HG02884 (cell line): ENCODE measurements at regions not wholly inside any gene's neighbourhood (a gene's known extent, or its start where the extent isn't known, plus 50 kb on each side); places are given as distances from the start of the nearest gene placed in this dataset.

Experiments used
- ATAC-seq: cut with Tn5 transposase; IDR thresholded peaks from one replicate; pipeline ENCODE4 v1.9.1; 2021; ENCODE audit warnings: mild to moderate bottlenecking, moderate library complexity; ENCODE audit not compliant: unreplicated experiment

DNA sequence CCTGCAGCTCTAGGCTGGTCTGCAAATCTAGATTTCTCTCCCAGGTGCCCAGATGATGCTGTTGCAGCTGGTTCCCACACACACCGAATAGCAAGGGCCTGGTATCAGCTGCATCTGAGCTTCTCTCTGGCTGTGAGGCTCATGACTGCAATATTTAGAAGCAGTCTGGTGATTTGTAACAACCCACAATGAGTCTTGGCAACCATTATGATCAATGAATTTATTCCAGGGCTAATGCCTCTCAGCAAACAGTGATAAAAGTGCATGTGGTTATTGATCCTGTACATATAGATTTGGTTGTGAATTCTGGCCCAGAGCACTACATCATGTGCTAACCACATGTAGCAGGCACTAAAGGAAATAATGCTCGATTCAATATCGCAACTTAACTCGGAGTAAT is 114.3 kb downstream of the ASCL4 start:
- ATAC-seq = no peak

DNA sequence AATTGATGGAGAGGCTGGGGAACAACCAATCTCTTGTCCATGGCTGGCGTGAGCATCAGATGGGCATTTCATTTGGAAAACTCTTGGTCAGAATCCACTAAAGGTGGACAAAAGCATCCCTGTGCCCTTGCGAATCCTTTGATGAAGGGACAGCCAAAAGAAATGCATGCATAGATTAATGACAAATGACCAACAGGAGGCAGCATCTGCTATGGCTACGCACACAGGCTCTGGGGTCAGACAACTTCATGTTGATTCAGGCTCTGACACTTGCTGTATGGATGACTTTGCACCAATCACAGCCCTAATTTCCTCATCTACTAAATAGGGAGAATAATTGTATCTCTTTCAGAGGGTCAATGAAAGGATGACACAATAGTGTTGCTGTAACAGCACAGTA is 117.5 kb downstream of the ASCL4 start:
- ATAC-seq = no peak

DNA sequence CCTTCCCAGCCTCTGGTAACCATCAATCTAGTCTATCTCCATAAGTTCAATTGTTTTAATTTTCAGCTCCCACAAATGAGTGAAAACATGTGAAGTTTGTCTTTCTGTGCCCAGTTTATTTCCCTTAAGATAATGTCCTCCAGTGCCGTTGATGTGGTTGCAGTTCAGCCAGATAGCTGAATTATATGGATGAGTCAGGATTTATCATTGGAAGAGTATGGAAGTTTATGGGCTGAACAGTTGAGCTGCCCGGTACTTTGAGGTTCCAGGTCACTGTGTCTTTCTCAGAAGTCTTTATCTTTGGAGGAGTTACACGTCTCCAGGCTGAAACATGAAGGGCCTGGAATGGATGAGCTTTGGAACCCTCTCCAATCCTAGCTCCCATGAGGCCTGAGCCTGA is 120.1 kb downstream of the ASCL4 start:
- no peak for ATAC-seq

DNA sequence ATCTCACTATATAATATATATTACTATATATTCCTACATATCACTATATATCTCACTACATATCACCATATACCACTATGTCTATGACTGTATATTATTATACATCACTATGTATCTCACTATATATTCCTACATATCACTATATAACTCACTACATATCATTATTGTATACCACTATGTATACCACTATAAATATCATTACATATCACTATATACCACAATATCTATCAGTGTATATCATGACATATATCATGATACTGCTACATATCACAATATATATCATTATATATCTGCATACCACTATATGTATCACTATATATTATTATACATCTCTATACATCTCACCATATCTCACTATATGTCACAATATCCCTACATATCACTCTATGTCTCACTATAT is 121.5 kb downstream of the ASCL4 start:
- no peak for ATAC-seq

DNA sequence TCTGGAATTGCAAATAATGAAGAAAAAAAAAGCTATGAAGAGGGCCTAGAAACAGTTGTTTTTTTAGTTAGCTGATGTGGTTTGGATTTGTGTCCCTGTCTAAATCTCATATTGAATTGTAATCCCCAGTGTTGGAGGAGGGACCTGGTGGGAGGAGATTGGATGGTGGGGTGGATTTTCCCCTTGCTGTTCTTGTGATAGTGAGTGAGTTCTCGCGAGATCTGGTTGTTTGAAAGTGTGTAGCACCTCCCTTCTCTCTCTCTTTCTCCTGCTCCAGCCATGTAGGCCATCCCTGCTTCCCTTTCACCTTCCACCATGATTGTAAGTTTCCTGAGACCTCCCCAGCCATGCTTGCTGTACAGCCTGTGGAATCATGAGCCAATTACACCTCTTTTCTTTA is 126.1 kb downstream of the ASCL4 start:
- no peak for ATAC-seq

DNA sequence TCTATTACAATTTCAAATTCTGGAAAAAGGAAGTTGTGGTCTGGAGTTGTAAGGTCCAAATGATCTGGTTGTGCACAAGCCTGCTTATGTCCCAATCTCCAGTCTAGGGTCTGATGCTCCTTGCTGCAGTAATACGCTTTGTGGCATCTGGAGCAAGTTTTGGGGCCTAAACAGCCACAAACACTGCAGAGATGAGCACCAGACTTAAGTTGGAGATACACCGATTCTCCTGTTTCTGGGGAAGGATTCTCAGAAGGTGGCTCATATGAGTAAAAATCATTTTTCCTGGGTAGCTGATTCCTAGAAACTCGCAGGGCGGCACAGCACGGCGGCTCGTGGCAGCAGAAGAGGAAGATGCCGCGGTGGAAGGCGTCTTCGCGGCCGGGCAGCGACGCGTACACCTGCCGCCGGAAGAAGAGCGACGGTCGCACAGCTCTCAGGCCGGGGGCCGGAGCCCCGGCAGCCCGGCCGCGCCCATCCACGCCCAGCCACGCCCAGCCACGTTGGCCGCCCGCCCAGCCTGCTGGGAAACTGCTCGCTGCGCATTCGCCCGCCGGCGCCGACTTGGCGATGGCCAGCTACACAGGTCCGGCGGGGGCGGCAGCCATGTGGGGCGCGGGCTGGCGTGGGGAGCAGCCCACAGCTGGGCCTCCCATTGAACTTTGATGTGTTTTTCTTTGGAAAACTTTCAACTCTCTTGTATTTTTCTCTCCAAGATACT is 129.0 kb downstream of the ASCL4 start:
- ATAC-seq = peak; percentile 92

DNA sequence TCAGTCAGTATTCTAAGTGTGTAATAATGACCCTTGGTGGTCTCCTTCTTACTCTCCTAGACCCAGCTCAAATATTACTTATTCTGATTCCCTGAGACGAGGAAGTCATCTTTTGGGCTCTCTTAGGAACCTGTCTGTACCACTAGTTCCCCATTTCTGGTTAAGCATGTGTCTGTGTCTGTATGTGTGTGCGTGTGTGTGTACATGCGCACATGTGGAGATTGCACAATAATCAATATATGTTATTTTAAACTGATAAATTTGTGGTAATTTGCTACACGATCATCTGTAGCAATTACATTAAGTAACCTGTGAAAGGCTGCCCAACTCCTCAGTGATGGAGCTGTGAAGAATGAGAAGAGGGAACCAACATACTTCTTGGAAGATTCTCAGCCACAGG is 132.2 kb downstream of the ASCL4 start:
- ATAC-seq = no peak

DNA sequence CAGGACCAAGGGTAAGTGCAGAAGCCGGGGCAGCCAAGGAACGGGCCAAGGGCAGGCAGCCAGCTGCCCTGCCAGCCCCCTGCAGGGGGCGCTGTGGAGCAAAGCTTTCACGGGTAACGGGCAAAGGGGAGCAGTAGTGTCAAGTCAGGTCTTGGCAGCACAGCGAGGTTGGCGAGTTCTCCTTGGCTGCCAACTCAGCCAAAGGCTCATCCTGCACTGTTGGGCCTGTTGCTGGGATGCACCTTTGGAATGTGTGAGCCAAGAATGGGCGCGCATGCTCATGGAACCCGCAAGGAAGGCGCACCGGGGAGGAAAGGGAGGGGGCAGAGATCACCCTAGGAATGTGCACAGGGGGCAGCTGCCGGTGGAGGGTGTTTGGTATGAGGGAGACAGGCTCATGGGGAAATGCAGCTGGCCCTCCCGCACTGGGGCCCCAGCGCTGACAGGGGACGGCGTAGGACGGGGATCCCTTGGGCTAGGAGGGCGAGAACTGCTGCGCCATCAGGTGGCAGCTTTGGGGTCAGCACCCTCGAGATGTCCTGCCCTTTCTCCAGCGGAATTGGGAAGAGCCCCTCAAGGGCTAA is 138.0 kb downstream of the ASCL4 start:
- ATAC-seq = peak; percentile 50

DNA sequence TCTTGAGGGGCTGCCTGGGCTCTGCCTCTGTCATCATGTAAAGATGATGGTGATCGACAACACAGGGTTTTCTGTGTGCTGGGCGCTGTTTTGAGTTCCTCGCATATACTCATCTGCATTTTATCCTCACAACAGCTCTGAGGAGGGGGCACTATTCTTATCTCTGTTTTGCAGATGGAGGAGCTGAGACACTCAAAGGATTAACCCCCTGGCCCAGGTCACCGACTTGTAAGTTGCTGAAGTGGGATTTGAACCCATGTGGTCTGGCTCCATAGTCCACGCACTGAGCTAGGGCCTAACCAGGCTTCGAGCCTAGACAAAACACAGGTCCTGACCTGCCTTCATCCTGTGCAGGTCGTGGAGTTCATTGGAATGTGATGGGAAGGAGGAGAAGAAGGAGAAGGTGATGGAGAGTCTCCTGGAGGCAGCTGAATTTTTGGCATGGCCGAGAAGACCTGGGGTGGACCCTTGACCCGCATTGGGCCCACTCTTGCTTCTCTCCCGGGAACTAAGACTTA is 140.0 kb downstream of the ASCL4 start:
- ATAC-seq = no peak

DNA sequence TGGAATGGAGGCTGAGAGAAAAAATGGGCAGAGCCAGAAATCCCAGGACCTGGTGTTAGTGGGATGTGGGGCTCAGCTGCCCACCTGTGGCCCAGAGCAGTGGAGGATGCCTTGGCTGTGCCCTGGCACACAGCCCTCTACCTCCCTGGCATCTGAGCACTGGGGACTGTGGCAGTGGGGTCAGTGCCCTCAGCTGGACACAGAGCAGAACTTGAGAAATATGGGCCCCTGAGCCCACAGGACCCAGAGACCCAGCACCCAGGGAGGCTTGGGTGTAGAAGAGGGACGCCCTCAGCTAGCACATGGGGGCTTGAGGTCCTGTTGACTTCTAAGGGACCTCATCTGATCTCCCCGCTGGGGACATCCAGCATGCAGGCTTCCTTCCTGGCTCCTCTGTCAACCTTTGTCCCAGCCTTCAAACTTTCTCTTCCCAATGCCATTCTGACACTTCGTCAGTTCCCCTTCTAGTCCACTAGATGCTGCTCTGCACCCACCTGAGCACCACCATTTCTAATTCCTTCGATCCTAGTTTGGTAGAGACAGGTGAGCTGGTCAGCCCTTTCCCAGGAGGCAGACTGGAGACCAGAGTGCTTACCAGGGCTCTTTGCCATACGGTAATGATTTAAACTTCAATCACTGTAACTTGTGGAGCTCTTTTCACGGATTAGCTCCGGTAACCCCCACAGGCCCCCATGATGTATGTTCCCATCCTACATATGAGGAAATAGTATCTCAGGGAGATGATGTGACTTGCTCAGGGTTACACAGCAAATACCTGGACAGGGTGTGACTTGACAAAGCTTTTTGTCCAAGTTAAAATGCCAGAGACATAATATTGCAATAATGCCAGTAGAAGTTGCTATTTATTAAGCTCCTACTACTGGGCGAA is 143.7 kb downstream of the ASCL4 start:
- ATAC-seq = no peak

DNA sequence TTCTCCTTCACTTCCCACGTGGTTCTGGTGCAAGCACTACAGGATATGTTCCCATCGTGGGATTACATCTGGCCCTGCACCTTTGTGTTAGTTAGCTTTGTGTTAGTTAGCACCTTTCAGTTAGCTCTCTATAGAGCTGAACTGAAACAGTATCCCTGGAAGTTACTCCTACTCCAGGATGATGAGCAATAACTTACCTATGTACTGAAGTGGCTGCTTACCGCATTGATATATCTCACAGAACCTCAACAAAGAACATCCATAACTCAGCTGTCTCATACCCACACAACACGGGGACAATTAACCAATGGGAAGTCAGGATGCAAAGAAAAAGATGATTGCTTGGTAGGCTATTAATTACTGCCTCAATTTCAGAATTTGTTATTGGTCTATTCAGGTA is 146.6 kb downstream of the ASCL4 start:
- no peak for ATAC-seq

DNA sequence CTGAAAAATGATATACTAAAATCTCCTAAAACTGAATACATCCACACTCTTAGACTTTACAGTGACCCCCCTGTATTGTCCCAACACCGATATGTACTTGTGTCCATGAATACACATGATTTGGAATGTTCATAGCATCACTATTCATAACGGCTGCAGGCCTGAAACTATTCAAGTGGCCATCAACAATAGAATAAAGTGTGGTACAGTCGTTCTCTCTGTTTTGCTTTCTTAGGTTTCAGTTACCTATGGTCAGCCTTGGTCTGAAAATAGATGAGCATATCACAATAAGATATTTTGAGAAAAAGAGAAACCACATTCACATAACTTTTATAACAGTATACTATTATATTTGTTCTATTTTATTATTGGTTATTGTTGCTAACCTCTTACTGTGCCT is 150.6 kb downstream of the ASCL4 start:
- no peak for ATAC-seq

DNA sequence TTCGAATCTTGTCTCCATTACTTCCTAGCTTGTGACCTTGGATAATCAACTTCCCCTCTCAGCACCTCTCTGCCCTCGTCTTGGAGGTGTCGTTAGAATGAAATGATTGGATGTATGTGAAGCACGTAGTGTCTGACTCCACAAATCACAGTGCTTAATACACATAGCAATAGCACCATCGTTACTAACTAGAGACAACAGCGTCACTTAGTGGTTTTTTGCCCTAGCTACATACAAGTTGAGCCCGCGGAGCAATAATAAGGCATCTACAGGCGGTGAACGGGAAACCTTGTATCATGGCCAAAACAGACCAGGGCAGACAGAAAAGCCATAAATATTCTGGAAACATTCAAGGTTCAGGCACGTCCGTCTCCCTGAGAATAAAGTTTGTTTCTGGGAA is 154.9 kb downstream of the ASCL4 start:
- ATAC-seq = no peak

DNA sequence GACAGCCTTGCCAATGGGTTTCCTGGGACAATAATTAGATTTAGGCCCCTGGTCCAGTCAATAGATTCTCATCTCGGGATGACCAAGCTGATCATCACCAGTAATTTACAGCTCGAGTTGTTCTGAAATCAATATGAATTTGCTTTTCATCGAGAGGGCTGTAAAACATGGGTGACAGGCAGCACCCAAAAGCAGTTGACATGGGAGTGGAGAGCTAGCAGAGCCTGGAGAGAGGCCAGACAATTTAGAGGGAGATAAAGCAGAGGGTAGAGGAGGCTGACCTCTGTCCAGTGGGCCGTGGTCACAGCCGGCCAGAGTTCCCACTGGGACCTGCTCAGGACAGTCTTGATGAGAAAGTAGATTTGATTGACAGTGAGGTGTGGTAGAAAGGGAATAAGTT is 157.3 kb downstream of the ASCL4 start:
- ATAC-seq = no peak

DNA sequence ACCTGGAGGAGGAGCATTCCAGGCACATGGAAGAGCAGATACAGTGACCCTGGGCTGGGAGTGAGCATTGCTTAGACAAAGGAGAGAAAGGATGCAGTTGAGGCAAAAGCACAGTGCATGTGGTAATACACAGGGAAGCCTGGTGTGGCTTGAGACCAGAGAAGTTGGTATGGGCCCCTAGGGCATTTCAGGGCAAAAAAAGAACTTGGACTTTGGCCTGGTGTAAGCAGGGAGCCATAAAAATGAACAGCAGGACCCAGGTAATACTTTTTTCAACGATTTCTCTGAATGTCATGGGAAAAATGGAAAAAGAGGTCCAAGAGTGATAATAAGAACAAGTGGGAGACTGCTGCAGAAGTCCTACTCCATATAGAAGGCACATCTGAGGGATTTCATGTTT is 163.9 kb downstream of the ASCL4 start:
- ATAC-seq = no peak

DNA sequence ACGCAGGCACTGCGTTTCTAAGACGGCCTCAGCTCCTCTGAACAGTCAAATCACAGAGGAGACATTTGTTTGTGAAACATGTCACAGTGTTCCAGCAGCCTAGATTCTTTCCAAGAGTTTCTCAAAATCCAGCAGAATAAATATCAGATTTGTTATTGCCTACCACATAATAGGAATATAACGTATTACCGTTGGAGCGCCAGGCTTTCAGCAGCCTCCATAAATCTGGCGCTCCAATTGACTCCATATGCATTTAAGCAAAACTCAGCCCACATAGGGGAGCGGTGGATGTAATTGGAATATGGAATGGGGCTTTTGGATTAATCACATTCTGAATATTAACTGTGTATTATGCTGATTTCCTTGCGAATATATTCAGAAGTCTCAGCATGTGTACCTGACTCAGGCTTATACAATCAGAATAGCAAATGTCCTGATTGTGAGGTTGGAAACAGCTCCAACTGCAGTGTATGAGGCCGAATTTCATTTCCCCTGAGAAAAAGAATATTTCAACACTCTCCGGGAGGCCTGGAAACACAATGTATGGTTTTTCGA is 174.0 kb downstream of the ASCL4 start:
- ATAC-seq = no peak

DNA sequence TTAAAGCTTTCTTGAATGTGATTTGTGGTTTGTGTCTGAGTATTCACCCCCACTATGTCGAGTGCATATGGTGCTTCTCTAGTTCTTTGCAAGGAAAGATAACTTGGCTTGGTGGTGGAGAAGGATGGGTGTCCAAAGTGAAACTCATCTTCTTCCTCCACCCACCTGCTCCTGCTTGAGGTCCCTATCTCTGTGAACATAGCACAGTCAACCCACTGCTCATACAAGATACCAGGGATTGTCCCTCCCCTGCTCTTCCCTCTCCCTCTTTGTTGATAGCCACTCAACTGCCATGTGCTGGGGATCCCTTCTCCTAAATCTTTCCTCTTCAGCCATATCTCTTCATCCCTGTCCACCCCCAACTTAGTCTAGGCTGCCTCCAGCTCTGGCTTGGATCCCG is 176.5 kb downstream of the ASCL4 start:
- ATAC-seq = no peak

DNA sequence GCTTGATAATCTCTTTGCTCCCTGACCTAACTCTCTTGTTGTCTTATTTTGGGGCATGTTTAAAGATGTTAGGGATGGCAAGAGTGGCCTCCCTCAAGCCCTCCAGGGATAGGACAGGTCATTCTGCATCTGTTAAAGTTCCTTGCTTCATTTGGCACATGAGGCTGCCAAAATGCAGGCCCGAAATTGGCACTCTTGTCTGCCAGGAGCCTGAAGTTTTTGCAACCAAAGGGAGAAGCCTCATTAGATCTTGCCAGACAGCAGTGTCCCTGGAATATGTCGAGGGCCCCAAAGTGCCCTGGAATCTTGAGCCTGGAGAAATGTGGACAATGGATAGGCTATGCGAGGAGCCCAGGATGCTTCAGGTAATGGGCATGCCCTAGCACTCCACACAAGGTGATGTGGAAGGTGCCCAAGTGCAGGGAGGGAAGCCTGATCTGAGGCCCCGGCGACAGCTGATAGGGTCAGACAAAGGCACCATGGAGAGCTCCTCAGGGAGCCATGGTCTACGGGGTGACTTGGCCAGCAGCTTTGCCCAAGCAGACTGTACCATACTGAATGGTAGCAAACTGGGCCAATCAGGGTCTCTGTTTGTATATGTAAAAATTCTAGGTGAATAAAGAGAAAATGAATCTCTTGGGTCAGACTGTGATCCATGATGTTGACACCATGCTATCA is 173.0 kb upstream of the WSCD2 start:
- ATAC-seq = no peak

DNA sequence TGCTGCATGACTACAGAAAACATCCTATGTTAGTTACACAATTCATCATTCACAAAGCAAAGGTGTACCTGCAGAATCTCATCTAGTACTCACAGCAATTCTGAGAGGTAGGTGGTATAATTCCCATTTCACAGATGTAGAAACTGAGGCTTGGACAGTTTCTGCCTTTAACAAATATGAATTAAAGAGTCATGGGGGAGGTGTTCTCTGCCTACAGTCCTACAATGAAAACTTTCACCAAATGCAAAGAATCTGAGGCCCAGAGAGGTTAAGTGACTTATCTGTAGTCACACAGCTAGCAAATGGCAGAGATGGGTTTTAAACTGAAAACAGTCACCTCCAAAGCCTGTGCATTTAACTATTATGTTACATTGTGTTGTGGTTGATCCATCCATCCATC is 171.6 kb upstream of the WSCD2 start:
- ATAC-seq = no peak

DNA sequence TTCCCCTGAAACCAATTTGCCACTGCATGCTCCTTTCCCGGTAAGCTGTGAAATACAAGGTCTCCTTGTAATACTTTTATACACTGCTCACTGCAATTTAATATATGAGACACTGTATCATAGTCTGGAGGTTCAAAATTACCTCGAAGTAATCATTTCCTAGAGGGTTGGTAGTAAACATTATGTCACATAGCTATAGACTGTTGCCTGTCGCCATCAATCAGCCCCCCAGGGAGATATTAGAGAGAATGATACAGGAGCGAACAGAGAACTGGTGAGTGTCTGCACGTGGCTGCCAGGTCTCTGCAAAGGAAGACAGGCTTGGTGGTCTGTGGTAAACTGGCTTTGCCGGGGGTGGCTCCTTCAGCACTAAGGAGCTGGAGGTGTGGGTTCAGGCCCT is 165.5 kb upstream of the WSCD2 start:
- no peak for ATAC-seq

DNA sequence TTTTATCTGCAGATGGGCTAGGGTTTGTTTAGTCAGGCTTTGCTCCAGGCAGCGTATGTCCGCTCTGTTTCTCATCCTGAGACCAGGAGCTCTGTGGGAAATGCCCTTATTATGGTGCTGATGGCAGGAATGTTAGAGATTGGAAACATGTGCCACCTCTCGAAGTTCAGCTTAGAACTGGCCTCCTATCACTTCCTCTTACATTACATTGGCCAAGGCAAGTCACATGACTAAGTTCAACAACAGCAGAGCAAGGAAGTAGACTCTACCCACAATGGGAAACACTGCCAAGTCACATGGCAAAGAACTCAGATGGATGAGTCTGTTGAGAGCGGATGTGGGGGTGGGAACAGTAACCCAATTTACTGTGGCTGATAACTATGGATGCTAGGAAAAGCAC is 161.9 kb upstream of the WSCD2 start:
- ATAC-seq = no peak
